T-helper 1 cell treated with Interleukin-12 subunit alpha and Interleukin-12 subunit beta and Interleukin-4 antibody, amounts not matched to agents 30 μg/mL and 1 μg/mL, for 36 hours (primary cell): ENCODE measurements at regions not wholly inside any gene's neighbourhood (a gene's known extent, or its start where the extent isn't known, plus 50 kb on each side); places are given as distances from the start of the nearest gene placed in this dataset.

ENCODE experiments used
- H3K27ac Mint-ChIP-seq: one replicate; pipeline ENCODE4 v1.8.0; 2021; ENCODE audit warnings: mild to moderate bottlenecking, mixed read lengths
- H3K27me3 Mint-ChIP-seq: one replicate; pipeline ENCODE4 v1.8.0; 2021; ENCODE audit warnings: low read depth, mixed read lengths
- H3K36me3 Mint-ChIP-seq: one replicate; pipeline ENCODE4 v1.8.0; 2021; ENCODE audit warnings: low read depth, mixed read lengths
- H3K4me1 Mint-ChIP-seq: one replicate; pipeline ENCODE4 v1.8.0; 2021; ENCODE audit warnings: low read depth, mixed read lengths
- H3K4me3 Mint-ChIP-seq: one replicate; pipeline ENCODE4 v1.8.0; 2021; ENCODE audit warnings: mild to moderate bottlenecking, moderate library complexity, mixed read lengths
- H3K9me3 Mint-ChIP-seq: one replicate; pipeline ENCODE4 v1.8.0; 2021; ENCODE audit warnings: mixed read lengths

DNA sequence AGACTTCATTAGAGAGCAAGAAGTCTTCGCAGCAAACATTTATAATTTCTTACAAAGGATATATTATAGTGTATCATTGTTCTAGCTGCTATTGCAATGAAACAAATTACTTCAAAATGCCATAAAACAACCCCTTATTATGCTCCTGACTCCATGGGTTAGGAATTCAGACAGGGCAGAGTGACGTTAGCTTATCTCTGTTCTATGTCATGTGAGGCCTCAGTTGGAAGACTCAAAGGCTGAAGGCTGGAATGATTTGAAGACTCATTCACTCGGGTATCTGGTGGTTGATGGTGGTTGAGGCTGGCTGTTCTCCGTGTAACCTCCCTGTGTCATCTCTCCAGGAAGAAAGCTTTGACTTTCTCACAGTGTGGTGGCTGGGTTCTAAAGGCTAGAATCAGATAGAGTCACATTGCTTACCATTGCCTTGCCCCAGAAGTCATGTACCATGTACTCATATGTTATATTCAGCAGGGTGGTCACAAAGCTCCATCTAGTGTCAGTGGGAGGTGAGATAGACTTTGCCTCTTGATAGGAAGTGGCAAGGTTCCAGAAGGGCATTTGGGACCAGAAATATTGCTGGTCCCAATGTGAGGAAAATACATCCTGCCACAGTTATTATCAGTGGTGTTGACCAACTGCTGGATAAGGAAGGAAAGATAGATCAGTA, 226.9 kb downstream of the TMEM38B start:
- no peak overlapping the region for H3K4me3 Mint-ChIP-seq
- no peaks in the 10 kb centered on the region for H3K36me3 Mint-ChIP-seq
- H3K9me3 Mint-ChIP-seq, result no peaks in the 10 kb centered on the region
- no peaks in the 10 kb centered on the region for H3K4me1 Mint-ChIP-seq
- H3K27me3 Mint-ChIP-seq, result no peaks in the 10 kb centered on the region
- H3K27ac Mint-ChIP-seq, result no peak overlapping the region

DNA sequence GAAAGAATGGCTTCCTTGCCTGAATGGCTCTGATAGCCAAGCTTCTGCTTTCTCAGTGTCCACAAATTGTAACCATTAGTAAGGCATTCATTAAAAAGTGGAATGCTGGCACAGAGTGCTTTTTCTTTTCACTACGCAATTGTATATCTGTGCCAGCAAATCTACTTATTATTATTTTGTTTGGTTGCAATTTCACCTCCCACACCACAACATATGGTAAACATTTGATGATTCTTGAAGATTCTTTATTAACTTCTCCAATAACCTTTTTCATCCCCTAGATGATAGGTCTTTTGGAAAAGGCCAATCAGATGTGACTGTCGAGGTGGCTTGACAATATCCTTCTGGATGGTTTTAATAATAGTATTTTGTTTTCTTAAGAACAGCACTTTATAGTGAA, 234.1 kb downstream of the TMEM38B start:
- no peak overlapping the region for H3K27ac Mint-ChIP-seq
- H3K4me1 Mint-ChIP-seq, result no peaks in the 10 kb centered on the region
- H3K27me3 Mint-ChIP-seq, result no peaks in the 10 kb centered on the region
- H3K36me3 Mint-ChIP-seq, result no peaks in the 10 kb centered on the region
- H3K4me3 Mint-ChIP-seq, result no peak overlapping the region
- peaks cover 3% of the 10 kb centered on the region for H3K9me3 Mint-ChIP-seq

DNA sequence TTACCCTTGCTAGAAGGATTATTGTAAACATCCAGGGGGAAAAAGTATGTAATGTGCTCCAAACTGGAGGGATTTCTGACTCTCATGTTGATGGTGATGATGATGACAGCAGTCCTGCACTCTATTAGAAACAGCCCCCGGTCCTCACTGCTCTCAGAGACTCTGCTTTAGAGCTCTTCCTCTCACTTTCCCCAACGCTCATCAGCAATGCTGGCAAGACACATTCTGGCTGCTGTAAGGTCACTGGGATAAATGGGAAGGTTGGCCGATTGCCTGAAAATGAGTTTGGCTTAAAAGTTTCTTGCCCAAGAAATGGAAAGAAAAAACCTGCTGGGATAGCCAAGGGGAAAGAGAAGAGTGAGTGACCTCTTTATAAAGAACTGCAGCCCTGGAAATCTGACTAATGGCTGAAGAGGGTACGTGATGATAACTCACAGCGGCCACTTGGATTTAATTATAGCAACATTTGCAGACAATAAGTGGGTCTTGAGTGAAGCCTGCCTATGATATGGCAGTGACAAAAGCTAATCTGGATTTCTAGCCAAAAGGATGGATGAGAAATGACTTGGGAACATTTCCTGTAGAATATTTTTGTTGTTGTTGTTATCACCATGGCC, 235.8 kb downstream of the TMEM38B start:
- no peak overlapping the region for H3K27ac Mint-ChIP-seq
- peaks cover 3% of the 10 kb centered on the region for H3K9me3 Mint-ChIP-seq
- H3K4me1 Mint-ChIP-seq, result no peaks in the 10 kb centered on the region
- H3K36me3 Mint-ChIP-seq, result no peaks in the 10 kb centered on the region
- no peaks in the 10 kb centered on the region for H3K27me3 Mint-ChIP-seq
- H3K4me3 Mint-ChIP-seq, result no peak overlapping the region

DNA sequence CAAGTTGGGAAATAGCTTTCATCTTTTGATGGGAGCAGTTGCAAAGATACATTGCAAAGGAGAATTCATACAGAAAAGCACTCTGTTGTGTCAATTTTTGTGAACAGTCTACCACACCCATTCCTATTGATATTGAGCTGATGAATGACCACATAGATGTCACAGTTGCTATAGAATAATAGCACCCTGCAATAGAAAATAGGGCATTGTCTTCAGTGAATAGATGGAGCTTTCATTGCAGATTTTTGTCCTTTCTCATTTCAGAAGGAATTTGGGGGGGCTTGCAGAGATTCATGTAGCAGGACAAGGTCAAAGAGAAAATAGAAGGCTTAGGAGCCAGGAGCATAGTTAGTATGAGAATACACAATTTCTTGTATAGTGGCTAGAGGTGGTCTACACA, 237.9 kb downstream of the TMEM38B start:
- H3K4me3 Mint-ChIP-seq, result no peak overlapping the region

DNA sequence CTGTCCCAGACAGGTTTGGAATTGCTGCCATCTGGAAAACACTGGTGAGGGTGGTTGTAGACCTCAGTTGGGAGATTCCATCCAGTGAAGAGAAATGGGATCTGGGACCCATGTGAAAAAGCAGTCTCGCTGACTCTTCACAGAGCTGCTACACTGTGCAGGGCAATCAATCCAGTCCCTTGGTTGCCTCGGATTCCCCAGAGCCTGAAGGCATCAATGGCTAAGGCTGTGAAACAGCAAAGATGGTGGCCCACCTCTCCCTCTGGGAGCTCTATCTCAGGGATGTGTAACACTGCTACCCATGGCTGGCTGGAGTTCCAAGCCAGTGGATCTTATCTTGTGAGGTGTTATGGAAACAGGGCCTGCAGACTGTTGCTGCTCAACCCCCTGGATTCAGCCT, 256.1 kb downstream of the TMEM38B start:
- Mint-ChIP-seq H3K36me3 (no peaks in the 10 kb centered on the region), H3K27ac (no peak overlapping the region), H3K27me3 (no peaks in the 10 kb centered on the region), H3K4me3 (no peak overlapping the region), H3K9me3 (peaks cover 10% of the 10 kb centered on the region), H3K4me1 (no peaks in the 10 kb centered on the region)

More for the DNA sequence above, 237.9 kb downstream of the TMEM38B start:
- Mint-ChIP-seq H3K9me3 (peaks cover 6% of the 10 kb centered on the region), H3K27ac (no peak overlapping the region), H3K27me3 (no peaks in the 10 kb centered on the region), H3K4me1 (no peaks in the 10 kb centered on the region), H3K36me3 (no peaks in the 10 kb centered on the region)

DNA sequence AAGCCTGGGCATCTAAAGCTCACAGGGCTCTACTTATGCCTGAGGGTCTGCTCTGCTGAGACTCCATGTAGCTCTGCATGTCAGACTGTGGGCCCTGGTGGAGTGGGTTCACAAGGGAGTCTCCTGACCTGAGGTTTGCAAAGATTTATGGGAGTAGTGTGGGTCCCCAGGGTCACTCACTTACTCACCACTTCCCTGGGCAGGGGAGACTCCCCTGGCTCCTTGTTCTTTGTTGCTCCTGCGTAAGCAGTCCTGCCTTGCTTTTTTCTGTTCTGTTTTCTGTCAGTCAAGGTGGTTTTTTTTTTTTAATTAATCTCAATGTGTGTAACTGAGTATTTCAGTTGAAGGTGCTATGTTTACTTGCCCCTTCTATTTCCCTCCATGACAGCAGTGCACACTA, 256.6 kb downstream of the TMEM38B start:
- H3K4me3 Mint-ChIP-seq, result no peak overlapping the region
- H3K27ac Mint-ChIP-seq, result no peak overlapping the region
- peaks cover 10% of the 10 kb centered on the region for H3K9me3 Mint-ChIP-seq
- H3K36me3 Mint-ChIP-seq, result no peaks in the 10 kb centered on the region
- no peaks in the 10 kb centered on the region for H3K27me3 Mint-ChIP-seq
- no peaks in the 10 kb centered on the region for H3K4me1 Mint-ChIP-seq

DNA sequence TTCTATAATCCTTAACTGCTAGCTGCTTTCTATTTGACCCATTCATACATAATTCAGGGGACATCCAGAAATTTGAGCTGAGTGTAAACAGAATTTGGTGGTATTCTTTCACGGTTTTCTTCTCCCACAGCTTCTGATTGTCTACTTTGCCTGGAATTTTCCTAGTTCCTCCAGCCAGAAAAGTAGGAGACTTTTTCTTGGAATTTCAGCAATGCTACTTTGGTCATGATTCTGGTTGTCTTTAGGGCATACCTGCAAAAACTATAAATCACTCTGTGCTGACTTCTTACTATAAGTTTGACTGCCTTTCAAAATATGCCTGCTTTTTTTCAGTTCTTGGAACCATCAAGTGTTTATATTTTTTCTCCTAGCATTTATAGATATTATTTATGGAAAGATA, 260.2 kb downstream of the TMEM38B start:
- no peak overlapping the region for H3K27ac Mint-ChIP-seq
- no peak overlapping the region for H3K4me3 Mint-ChIP-seq
- H3K4me1 Mint-ChIP-seq, result no peaks in the 10 kb centered on the region
- H3K27me3 Mint-ChIP-seq, result no peaks in the 10 kb centered on the region
- no peaks in the 10 kb centered on the region for H3K36me3 Mint-ChIP-seq
- H3K9me3 Mint-ChIP-seq, result no peaks in the 10 kb centered on the region

DNA sequence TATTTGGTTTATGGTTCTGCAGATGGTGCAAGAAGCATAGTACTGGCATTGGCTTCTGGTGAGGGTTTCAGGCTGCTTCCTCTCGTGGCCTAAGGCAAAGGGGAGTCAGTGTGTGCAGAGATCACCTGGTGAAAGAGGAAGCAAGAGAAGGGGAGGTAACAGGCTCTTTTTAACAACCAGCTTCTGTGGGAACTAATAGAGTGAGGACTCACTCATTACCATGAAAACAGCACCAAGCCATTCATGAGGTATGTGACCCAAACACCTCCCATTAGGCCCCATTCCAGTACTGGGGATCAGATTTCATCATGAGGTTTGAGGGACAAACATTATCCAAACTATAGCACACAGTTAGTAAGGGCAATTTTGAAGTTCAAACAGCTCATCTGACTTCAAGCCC, 263.5 kb downstream of the TMEM38B start:
- Mint-ChIP-seq H3K4me3 (no peak overlapping the region), H3K27me3 (no peaks in the 10 kb centered on the region)

DNA sequence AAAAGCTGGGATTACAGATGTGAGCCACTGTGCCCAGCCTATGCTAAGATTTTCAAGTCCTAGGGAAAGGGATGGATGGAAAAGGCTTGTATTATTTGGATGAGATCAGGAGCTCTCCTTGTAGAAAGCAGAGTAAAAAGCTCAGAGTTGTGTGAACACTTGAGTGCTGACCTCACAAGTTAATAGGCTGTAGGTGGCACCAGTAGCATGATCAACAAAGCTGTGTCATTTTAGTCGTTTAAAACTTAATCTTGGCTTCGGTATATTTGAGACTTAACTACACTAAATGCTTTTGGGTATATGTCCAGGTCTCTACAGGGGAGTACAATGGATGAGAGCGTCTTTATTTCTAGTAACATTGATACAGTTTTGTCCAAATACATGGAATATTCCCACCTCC, 264.2 kb downstream of the TMEM38B start:
- H3K4me3 Mint-ChIP-seq, result no peak overlapping the region
- H3K36me3 Mint-ChIP-seq, result no peaks in the 10 kb centered on the region
- H3K9me3 Mint-ChIP-seq, result no peaks in the 10 kb centered on the region
- H3K27me3 Mint-ChIP-seq, result no peaks in the 10 kb centered on the region
- no peak overlapping the region for H3K27ac Mint-ChIP-seq
- no peaks in the 10 kb centered on the region for H3K4me1 Mint-ChIP-seq

More for the DNA sequence above, 263.5 kb downstream of the TMEM38B start:
- H3K4me1 Mint-ChIP-seq, result no peaks in the 10 kb centered on the region
- H3K36me3 Mint-ChIP-seq, result no peaks in the 10 kb centered on the region
- no peak overlapping the region for H3K27ac Mint-ChIP-seq
- H3K9me3 Mint-ChIP-seq, result no peaks in the 10 kb centered on the region

DNA sequence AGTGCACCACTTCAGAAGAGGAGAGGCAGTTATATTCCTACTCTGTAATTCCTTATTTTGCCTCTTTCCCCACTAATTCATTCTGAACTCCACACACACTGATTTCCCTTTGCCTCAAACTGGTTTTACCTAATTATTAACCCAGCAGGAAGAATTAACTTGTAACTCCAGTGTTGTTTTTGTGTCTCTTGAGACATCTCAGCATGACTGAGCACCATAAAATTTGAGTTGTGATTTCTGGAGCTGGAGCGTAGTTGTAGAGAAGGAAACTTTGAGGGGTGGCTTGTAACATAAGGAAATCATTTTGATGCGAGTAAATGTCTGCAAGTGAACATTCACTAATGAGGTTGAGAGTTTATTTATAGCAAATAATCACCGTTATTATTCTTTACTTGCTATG, 265.2 kb downstream of the TMEM38B start:
- Mint-ChIP-seq H3K27me3 (no peaks in the 10 kb centered on the region), H3K4me3 (no peak overlapping the region), H3K36me3 (no peaks in the 10 kb centered on the region), H3K27ac (no peak overlapping the region), H3K4me1 (no peaks in the 10 kb centered on the region), H3K9me3 (no peaks in the 10 kb centered on the region)

DNA sequence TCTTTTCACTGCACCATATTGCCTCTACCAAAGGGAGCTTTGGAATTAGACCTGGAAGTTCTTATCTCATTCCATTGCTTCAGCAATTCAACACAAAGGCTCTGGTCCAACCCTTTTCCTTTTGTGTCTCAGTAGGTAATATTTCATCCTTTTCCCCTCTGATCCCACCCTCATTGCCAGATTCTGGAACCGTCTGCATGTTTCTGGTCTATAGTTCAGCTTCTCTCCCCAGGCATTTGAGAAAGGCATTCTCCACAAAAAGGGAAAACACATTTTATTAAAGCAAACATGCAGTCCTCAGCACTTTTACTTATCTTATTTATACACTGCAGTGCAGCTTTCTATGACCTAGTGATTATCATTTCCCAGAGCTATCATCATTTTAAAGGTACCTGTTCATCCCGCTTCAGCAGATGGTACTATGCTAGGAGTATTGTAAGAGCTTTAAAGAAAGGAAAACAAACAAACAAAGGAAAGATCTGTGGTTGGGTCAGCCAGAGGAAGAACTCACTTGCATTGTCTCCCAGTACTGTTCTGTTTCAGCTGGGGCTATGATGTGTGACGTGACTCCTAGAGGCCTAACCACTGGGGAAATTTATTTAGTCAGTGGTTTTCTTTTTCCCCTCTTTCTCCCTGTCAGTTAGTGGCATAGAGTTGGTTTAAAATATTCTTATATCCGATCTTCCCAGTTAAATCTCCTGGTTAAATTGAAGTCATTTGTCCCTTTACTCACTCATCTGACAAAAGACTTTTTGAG, 269.2 kb downstream of the TMEM38B start:
- no peaks in the 10 kb centered on the region for H3K4me1 Mint-ChIP-seq
- no peak overlapping the region for H3K4me3 Mint-ChIP-seq
- no peaks in the 10 kb centered on the region for H3K9me3 Mint-ChIP-seq
- no peak overlapping the region for H3K27ac Mint-ChIP-seq
- no peaks in the 10 kb centered on the region for H3K27me3 Mint-ChIP-seq
- H3K36me3 Mint-ChIP-seq, result no peaks in the 10 kb centered on the region

DNA sequence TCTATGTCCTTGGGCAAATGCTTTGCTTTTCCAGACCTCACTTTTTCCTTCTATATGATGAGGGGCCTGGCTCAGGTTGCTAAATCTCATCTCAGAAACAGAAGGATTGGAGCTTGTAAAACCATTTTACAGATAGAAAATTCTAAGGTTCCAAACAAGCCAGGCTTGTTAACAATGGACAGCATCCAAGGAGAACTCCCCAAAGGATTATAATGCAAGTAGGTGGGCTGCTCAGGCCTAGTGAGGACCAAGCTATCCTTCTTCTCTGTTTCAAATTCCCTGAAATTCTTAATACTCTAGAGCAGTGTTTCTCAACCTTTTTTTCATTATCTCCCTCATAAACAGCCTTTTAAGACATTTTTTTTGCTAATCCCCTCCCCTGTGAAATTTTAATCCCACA, 269.8 kb downstream of the TMEM38B start:
- H3K36me3 Mint-ChIP-seq, result no peaks in the 10 kb centered on the region
- H3K4me1 Mint-ChIP-seq, result no peaks in the 10 kb centered on the region
- H3K9me3 Mint-ChIP-seq, result no peaks in the 10 kb centered on the region
- no peaks in the 10 kb centered on the region for H3K27me3 Mint-ChIP-seq
- H3K4me3 Mint-ChIP-seq, result no peak overlapping the region
- no peak overlapping the region for H3K27ac Mint-ChIP-seq

DNA sequence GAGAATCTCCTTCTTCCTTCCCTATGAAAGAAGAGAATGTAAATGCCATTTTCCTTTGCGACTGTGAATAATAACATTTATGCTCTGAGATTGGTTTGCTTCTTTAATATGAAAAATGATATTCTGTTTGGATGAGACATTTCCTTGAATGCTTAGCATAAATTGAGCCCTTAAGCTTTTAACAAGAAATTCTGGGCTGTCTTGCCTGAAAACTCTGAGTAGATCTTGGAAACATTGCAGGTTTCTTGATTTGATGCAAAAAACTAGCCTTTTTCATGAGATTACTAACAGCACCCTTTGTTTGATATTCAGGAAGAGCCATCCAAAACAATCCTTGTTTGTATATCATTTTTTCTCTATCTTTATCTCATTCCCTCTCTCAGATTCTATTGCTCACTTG, 272.5 kb downstream of the TMEM38B start:
- Mint-ChIP-seq H3K4me3 (no peak overlapping the region), H3K4me1 (no peaks in the 10 kb centered on the region), H3K36me3 (no peaks in the 10 kb centered on the region)

DNA sequence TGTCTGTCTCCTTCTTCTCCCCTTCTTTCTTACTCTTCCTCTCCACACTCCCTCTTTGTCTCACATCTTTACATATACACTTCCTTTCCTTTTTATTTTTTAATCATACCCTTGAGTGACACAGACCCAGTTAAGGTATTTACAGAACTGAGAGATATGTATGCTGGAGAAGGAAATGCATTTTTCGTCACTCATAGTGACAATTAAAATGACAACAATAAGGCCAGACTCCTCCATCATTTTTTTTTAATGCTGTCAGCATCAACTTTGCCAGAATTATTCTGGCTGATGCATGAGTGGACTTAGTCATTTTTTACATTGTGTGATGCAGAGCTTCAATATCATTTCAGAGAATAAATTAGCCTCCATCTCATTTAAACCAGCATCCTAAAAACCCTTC, 272.9 kb downstream of the TMEM38B start:
- Mint-ChIP-seq H3K36me3 (no peaks in the 10 kb centered on the region), H3K4me3 (no peak overlapping the region), H3K4me1 (no peaks in the 10 kb centered on the region), H3K9me3 (no peaks in the 10 kb centered on the region), H3K27ac (no peak overlapping the region), H3K27me3 (no peaks in the 10 kb centered on the region)

More for the DNA sequence above, 272.5 kb downstream of the TMEM38B start:
- no peak overlapping the region for H3K27ac Mint-ChIP-seq
- no peaks in the 10 kb centered on the region for H3K9me3 Mint-ChIP-seq
- no peaks in the 10 kb centered on the region for H3K27me3 Mint-ChIP-seq

DNA sequence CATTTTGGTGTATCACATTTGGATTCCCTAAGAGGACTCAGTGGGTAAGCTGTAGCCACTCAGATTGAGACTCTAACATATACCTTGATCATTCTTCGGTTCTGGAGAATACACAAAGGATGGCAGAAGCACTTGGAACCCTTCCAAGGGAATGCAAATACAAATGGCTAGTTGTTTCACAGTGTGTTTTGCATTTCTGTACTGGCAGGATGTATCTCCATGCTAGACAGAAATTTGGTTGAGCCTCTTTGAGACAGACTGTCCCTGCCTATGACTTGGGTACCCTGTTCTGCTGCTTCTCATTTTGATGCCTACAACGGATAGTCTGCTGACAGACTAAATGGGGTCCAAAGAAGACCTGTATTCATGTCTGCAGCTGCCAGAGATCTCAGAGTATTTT, 273.5 kb downstream of the TMEM38B start:
- no peaks in the 10 kb centered on the region for H3K4me1 Mint-ChIP-seq

More for the DNA sequence above, 273.5 kb downstream of the TMEM38B start:
- Mint-ChIP-seq H3K27ac (no peak overlapping the region), H3K27me3 (no peaks in the 10 kb centered on the region), H3K9me3 (no peaks in the 10 kb centered on the region), H3K4me3 (no peak overlapping the region), H3K36me3 (no peaks in the 10 kb centered on the region)
